NCI-H1694 treated with DMSO at 0.1 percent for 48 hours (cell line): ENCODE measurements at regions not wholly inside any gene's neighbourhood (a gene's known extent, or its start where the extent isn't known, plus 50 kb on each side); places are given as distances from the start of the nearest gene placed in this dataset.
"Not testable (repeated sequence)": the region's sequence is repeated elsewhere in the genome, so short reads cannot be mapped to it uniquely, and the experiment has no call there.

ENCODE experiments used
- DNase-seq: peaks from one replicate; lab custom pipeline; 2025; lab: John Stamatoyannopoulos, UW

DNA sequence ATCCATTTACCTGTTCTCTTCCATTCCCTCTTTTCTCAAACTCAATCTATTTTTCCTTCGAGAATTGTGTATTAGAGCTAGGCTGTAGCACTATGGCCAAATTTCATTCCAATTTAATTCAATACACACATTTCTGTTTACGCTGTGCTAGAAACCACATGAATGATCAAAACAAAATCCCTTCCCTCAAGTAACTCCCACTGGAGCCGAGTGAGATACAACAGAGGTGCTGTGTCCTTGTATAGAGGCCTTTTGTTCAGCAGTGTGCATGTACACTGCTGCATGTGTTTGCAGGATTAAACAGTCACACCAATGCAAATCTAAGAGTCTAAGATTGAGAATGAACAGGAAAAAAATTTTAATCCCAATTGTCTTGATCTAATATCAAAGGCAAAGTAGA is 734.2 kb downstream of the RAPGEF2 start:
- DNase-seq, result no peak

DNA sequence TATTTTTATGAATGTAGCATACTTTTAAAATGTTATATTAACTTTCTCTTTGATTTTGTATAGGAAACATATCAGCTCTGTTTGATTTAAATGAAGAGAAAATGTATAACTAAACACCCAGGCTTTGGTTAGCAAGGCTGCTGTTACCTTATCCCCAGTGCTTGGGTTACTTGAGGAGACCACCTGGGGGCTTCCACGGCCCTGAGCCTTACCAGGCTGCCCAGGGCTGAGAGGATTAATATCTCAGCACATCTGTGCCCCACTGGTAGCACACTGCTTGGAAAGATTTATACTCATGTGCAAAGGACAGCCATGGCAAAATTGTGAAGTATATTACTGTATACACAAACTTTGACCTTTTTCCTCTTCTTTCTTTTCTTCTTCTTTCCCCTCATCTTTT is 752.9 kb downstream of the RAPGEF2 start:
- no peak for DNase-seq

DNA sequence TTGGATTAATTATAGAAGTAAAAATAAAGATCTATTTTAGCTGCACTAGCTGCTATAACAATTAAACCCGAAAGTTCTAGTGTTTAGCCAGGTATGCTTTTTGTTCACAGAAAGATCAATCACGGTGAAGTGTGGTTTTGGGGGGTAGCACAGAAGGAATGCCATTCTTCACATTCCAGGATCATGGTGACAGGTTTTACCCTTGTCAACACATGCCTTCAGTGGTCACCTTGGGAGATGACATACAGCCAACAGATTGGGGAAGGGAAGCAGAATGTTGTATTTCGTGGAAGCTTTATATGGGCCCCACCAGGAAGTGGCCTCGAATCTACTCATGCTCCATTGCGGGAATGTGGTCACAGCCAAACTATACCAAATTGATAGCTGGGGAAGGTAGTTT is 753.6 kb downstream of the RAPGEF2 start:
- no peak for DNase-seq

DNA sequence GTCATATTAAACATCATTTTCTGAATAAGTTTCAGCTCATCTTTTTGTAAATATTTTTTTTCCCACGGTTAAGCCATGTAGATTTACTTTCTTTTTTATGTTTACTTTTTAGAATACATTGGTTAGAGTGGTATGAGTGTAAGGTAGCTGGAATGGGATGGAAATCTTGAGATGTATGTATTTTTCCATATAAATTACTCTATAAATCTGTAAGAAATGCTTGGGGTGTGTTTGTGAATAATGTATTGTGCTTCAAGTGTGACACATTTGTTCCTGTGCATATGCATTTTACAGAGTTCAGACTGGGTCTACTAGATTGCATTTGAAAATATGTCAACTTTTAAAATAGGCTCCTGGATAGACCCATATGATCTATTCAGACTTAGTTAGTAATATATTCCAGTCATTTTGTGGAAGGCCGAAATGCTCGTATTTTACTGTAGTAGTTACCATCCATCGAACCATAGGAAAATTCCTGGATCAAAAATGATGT is 756.8 kb downstream of the RAPGEF2 start:
- DNase-seq, result no peak

DNA sequence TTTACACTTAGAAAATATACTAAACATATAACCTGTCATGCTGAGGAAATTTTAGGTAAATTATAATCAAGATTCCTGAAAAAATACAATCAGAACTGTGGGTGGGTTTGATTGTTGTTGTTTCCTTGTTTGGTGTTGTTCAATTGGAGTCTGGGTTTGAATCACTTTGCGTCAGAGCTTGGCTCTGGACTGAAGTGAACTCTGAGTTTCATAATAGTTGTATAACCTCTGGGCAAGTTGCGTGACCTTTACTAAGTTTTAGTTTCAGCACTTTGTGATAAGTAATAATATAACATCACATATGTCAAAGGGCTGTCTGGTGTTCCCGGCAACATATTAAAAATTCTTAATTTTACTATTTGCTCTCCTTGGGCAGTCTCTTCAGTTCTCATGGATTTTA is 758.1 kb downstream of the RAPGEF2 start:
- no peak for DNase-seq

DNA sequence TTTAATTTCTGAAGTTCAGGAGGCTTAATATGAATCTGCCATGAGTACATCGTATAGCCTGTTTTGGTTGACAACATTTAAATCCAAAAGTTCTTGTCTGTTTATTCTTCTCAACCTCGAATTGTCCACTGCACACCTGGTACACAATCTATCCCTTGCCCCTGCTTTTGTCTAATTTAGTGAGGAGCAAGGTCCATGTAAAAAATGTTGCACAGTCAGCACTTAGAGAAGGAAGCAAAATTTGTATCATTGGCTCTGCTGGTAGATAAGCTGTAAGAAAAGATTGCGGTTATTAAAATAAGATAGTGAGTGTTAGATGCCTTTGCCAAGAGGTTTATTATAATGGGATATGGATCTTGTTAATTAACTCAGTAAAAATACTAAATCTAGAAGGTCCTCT is 761.5 kb downstream of the RAPGEF2 start:
- no peak for DNase-seq

DNA sequence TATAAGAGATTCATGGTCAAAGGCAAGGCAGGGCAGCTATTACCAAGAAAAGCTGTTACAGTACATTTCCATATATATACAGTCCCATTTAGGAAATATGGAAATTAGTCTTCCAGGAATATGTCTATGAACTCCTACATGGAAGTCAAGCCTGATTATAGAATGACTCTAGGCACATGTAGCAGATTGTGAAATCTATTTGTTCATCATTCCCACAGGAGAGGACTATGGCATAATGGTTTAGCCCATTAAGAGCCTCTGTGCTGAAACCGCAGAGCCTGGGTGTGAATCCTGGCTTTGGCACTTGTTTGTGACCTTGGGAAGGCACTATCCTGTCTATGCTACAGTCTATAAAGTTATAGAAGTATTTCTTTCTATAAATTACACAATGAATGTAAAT is 764.8 kb downstream of the RAPGEF2 start:
- DNase-seq, result no peak

DNA sequence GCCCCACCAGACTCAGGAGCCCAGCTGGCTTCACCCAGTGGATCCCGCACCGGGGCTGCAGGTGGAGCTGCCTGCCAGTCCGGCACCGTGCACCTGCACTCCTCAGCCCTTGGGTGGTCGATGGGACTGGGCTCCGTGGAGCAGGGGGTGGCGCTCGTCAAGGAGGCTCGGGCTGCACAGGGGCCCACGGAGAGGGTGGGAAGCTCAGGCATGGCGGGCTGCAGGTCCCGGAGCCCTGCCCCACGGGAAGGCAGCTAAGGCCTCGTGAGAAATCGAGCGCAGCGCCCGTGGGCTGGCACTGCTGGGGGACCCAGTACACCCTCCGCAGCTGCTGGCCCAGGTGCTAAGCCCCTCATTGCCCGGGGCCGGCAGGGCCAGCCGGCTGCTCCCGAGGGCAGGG is 766.1 kb downstream of the RAPGEF2 start:
- DNase-seq, result not testable (repeated sequence)

DNA sequence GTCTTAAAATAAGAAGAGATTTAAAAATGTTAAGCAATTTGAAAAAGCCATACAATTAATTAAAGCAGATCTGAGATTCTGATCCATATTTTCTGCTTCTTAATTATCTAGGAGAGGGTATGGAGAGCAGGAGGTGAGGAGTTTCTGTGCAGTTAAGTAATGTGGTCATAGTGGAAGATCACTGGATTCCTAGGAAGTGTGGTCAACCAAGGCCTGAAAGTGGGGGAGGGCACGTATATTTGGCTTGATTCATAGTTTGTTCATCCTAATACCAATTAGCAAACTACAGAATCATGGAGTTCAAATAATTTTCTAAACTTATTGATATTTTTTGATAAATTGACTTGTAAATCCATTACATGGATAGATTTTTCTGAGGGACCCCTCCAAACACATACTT is 768.3 kb downstream of the RAPGEF2 start:
- DNase-seq, result no peak

DNA sequence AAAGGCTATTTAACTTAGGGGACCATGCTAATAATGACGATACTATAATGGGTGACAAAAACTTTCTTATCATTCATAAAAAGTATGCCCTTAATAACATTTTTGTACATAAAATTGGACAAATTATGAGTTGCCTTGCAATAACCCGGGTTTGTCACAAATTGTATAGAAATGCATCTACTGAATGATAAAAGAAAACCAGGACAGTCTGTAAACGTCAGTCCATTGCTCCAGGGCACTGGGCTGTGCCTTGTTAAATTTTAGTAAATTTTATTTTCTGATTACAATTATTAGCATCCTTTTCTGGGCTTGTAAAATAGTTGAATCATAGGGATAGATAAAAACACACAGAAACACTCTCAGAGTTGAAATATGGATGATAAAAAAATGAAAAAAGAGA is 778.3 kb downstream of the RAPGEF2 start:
- no peak for DNase-seq

DNA sequence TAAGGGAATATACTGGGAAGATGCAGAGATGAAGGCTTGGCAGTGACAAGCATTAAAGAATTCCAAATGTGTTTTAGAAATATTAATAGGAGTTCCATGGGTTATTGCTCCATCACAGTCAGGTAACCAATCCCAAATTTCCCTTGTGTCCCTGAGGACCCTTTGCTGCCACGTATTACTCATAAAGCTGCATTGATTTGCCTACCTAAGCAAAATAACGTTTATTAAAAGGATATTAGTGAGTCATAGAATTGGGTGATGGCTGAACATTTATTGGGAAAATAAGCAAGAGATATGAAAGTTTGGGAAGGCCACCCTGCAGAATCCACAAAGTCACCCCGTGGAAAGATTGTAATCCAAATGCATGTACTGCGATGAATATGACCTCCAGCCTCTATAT is 782.1 kb downstream of the RAPGEF2 start:
- DNase-seq, result no peak

DNA sequence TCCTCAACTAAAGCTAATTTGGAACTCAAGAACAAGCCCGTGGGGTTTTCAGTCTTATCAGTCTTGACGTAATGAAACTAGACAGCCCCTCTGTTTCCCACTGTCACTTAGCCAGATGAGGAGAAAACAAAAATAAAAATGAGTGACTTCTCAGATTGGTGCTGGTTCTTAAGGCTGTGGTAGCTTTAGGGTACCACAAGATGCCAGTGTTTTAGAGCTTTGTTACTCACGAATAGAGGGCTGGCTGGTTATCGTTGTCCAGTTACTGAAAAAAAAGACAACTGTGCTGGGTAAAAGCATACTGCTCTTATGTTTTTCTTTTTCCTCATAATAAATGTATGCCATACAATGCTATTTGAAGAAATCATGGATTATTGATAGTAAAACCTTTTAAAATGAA is 796.7 kb downstream of the RAPGEF2 start:
- no peak for DNase-seq

DNA sequence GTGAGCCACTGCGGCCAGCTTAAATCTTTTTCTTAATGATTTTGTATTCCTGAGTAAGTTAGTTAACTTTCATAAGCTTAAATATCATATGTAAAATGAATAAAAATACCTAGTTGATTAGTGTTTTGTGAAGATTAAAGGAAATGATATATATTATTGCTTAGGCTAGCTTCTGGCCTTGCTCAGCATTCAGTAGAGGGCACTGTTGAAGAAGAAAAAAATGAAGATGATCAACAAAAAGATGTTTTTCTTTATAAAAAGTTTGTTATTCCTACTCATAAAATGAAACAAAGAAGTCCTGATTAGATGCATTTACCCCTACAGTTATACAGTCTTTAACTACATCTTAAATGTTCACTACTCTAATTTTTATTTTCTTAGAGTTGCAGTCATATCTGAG is 797.7 kb downstream of the RAPGEF2 start:
- DNase-seq, result no peak

DNA sequence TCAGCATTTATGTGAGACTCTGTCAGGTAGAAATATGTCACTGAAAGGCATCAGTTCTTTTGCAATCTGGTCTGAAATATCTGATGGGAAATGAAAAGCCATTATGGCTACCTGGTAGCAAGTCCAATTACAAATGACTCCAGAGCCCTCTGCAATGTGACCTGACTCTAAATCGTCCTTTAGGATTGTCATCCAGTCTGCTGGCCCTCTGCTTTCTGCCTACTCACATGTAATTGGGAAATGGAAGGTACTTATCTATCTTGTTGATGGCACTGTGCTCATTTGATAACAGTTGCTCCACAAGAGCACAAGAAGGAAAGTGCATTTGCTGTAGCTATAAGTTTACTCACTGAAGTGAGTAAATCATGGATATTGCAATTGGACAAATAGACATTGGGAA is 799.8 kb downstream of the RAPGEF2 start:
- DNase-seq, result no peak

DNA sequence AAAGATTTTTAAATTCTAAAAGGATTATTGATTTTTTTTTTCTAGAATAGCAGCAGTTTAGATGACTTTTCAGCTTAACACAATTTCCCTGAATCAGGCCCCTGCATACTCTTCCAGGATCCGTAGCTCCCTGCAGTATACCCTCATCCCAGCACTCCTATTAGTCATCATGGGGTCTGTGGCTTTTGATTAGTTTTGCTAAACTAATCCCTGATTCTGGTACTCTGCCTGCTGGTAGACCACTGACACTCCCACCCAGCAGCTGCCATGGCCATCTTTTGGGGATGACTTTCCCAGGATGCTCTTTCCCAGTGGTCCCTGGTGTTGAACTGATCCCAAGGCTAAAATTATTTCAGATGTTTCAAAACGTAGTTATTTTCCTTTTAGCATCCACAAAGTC is 802.0 kb downstream of the RAPGEF2 start:
- no peak for DNase-seq

DNA sequence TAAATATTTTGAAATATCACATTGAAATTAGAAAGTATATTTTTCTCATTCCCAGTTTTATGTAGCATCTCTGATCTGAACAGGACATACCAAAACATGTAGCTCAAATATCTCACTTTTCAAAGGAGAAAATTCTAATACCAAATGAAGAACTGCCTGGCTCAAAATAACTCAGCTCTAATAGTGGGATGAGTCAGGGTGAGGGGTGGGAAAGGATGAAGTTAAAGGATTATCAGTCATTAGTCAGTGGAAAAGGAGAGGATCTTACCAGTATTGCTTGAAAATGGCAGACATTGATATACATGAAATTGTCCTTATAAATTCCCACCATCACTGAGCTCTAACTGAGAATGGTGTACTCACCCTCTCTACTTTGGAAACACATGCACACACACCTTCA is 803.2 kb downstream of the RAPGEF2 start:
- DNase-seq, result no peak

DNA sequence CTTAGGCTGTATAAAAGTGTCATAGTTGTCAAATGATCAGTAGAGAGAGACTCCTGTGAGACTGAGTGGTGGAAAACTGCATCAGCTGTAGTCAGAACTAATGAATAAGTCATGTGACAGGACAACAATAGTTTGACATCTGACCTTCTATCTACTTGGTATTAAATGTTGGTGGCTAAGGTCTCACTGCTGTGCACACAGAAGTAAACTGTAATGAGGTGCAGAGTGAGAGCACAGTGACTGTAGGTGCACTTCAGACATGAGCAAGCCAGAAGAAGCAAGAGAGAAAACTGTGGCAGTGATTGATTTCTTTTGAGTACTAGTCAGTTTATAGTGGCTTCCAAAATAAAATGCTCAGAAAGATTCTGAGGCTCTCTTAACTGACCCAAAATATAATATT is 803.6 kb downstream of the RAPGEF2 start:
- DNase-seq, result no peak

DNA sequence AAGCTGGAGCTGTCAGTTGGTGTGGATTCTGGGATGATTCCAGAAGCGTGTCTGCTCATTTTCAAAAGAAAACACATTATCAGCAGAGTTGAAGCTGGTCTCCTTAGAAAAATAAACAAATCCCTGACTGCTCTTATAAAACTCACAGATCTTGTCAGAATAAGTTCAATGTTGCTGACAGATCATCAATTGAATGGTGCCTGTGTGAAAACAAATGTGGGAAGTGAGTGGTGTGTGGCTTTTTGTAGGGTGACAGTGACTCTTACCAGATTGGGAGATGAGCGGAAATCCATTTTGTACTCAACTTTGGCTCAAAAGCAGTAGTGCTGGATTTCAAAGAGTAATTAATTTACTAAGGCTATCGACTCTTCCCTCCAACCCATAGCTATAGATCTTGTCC is 807.8 kb downstream of the RAPGEF2 start:
- DNase-seq, result no peak

DNA sequence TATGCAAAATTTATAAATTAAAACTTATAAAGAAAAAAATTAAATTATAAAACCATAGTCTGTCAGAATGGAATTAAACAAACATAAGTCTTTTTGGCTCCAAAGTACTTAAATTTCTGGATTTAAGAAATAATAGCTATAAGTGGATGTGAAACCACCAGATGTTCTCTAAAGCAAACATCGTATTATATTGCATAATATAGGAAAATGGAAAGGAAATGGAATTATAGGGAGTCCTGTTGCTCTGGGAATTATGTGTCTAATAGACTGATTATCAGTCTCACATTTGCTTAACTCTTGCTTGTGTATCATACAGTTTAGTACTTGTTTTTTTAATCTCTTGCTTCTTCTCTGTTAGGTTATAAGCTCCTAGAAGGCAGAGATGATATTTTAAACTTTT is 819.2 kb downstream of the RAPGEF2 start:
- no peak for DNase-seq

DNA sequence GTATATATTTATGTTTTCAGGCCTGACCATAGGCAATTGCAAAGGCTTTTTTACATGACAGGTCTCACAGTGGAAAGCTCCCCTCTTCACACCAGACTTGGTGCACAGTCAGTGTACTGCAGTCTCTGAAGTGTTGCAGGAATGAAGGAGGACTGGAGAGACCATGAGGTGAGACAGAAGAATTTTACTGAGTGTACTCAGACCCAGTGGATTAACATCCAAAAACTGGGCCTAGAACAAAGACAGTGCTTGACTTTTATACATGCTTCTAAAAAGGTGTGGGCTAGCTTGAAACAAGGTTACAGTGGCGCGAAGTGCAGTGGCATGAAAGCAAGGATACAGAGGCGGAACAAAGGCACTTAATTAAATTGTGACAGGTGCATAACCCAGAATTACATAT is 822.9 kb downstream of the RAPGEF2 start:
- no peak for DNase-seq

DNA sequence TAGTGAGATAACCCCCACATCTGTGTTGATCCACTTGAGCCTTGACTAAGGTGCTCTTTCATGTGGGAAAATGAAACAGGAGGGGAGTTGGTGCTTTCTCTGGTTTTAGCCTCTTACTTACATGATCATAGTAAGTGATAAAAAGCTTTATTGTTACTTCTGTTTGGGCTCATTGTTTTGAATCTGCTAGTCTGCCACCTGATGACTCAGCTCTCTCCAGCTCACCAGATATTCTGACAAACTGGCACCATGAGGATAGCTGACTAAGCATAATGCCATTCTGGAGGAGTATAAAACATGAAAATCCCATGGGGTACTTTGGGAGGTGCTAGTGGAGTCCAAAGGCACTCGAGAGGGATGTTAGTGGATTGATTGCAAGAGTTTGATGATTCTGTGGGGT is 824.0 kb downstream of the RAPGEF2 start:
- DNase-seq, result no peak

DNA sequence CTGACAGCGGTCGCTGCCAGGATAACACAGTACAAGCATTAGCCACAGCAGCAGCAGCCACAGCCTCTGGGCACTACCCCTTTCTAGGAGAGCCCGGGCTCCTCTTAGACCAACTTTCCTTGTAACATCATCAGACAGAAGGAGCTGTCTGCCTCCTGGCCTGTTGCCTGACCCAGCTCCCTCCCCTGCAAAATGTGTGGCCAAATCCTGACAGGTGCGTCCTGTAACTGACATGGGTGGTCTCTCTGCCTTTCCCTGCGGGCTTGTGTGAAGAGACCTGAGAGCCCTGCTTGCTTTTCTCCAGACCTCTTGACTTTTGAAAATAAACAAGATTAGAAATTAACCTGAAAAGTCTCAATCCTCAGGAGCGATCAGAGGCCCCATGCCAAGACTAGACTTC is 824.9 kb downstream of the RAPGEF2 start:
- DNase-seq, result no peak

DNA sequence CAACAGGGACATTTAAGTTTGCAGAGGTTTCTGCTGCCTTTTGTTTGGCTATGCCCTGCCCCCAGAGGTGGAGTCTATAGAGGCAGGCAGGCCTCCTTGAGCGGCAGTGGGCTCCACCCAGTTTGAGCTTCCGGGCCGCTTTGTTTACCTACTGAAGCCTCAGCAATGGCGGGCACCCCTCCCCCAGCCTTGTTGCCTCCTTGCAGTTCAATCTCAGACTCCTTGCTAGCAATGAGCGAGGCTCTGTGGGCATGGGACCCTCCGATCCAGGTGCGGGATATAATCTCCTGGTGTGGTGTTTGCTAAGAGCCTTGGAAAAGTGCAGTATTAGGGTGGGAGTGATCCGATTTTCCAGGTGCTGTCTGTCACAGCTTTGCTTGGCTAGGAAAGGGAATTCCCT is 831.7 kb downstream of the RAPGEF2 start:
- DNase-seq, result not testable (repeated sequence)

DNA sequence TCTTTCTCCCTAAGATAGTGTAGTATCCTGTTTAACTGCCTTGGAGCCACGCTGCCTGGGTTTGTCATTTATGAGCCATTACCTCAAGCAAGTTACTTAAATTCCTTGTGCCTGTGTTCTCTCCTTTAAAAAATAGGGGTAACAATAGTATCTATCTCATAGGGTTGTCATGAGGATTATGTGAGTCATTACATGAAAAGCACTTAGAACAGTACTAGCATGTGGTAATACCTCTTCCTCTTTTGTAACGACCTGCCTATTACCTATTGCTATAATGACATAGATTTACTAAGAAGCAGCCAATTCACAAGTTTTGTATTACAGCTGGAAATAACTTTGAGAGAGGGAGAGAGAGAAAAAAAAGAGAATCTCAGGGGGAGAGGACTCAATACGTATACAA is 834.7 kb downstream of the RAPGEF2 start:
- no peak for DNase-seq

DNA sequence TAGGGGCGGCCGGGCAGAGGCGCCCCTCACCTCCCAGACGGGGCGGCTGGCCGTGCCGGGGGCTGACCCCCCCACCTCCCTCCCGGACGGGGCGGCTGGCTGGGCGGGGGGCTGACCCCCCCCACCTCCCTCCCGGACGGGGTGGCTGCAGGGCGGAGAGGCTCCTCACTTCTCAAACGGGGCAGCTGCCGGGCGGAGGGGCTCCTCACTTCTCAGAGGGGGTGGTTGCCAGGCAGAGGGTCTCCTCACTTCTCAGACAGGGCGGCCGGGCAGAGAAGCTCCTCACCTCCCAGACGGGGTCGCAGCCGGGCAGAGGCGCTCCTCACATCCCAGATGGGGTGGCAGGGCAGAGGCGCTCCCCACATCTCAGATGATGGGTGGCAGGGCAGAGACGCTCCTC is 836.8 kb downstream of the RAPGEF2 start:
- DNase-seq, result not testable (repeated sequence)
